ENCODE measurements at regions not wholly inside any gene's neighbourhood (a gene's known extent, or its start where the extent isn't known, plus 50 kb on each side); places are given as distances from the start of the nearest gene placed in this dataset.

GRCh38 chr16:35325936-35326335 is 1866.5 kb downstream of the TP53TG3F start:
- no peak overlapping the region for H3K4me3 ChIP-seq (replicated peaks; ENCODE audit: insufficient read depth, low read length)
- TF ChIP-seq GABPA (IDR thresholded peaks at IDR 0.05; ENCODE audit: low read depth) (no peak), POLR2AphosphoS5 (IDR thresholded peaks at IDR 0.05; ENCODE audit: low read depth) (no peak), SPI1 (IDR thresholded peaks at IDR 0.05; ENCODE audit: borderline replicate concordance, low read depth) (no peak), REST (IDR thresholded peaks at IDR 0.05; ENCODE audit: insufficient replicate concordance, low read depth) (no peak)
- no peak overlapping the region for H3K27ac ChIP-seq (replicated peaks)

GRCh38 chr16:35339337-35339736 is 1879.9 kb downstream of the TP53TG3F start:
- TF ChIP-seq GABPA (IDR thresholded peaks at IDR 0.05; ENCODE audit: low read depth) (no peak), SPI1 (IDR thresholded peaks at IDR 0.05; ENCODE audit: borderline replicate concordance, low read depth) (no peak), REST (IDR thresholded peaks at IDR 0.05; ENCODE audit: insufficient replicate concordance, low read depth) (no peak), CTCF (IDR thresholded peaks at IDR 0.05; ENCODE audit: insufficient read depth, low read length) (no peak), POLR2AphosphoS5 (IDR thresholded peaks at IDR 0.05; ENCODE audit: low read depth) (no peak)
- no peaks in the 10 kb centered on the region for H3K27me3 ChIP-seq (ENCODE audit: insufficient read depth, poor library complexity, severe bottlenecking)
- no peak overlapping the region for H3K27ac ChIP-seq (replicated peaks)
- DNase-seq (ENCODE audit: low read depth in 1 of 2, low spot score in 1 of 2) = peak in 1 of 2 experiments; percentile 4
- H3K4me3 ChIP-seq (replicated peaks; ENCODE audit: insufficient read depth, low read length) = no peak overlapping the region

More at GRCh38 chr16:35325936-35326335, 1866.5 kb downstream of the TP53TG3F start:
- DNase-seq (ENCODE audit: low read depth in 1 of 2, low spot score in 1 of 2) = no peak
- H3K27me3 ChIP-seq (ENCODE audit: insufficient read depth, poor library complexity, severe bottlenecking) = no peaks in the 10 kb centered on the region

- no peak for TF ChIP-seq REST (IDR thresholded peaks at IDR 0.05; ENCODE audit: insufficient replicate concordance, low read depth)
- no peak for TF ChIP-seq POLR2AphosphoS5 (IDR thresholded peaks at IDR 0.05; ENCODE audit: low read depth)
- no peak for TF ChIP-seq GABPA (IDR thresholded peaks at IDR 0.05; ENCODE audit: low read depth)
- no peak for TF ChIP-seq SPI1 (IDR thresholded peaks at IDR 0.05; ENCODE audit: borderline replicate concordance, low read depth)
- no peak for TF ChIP-seq CTCF (IDR thresholded peaks at IDR 0.05; ENCODE audit: insufficient read depth, low read length)
- Histone ChIP-seq H3K4me3 (replicated peaks; ENCODE audit: insufficient read depth, low read length) (no peak overlapping the region), H3K27me3 (ENCODE audit: insufficient read depth, poor library complexity, severe bottlenecking) (no peaks in the 10 kb centered on the region), H3K27ac (replicated peaks) (no peak overlapping the region)
- DNase-seq (ENCODE audit: low read depth in 1 of 2, low spot score in 1 of 2) = no peak
Observed at GRCh38 chr16:35342012-35342411, 1882.6 kb downstream of the TP53TG3F start.
